Hepatocyte (in vitro differentiated cells): ENCODE measurements at regions not wholly inside any gene's neighbourhood (a gene's known extent, or its start where the extent isn't known, plus 50 kb on each side); places are given as distances from the start of the nearest gene placed in this dataset.

Experiments used
- DNase-seq: peaks from one replicate; pipeline ENCODE4 v3.0.0-alpha.2; 2016; ENCODE audit warnings: low spot score
- H2AFZ ChIP-seq: fragments of 200-600 bp; sonication (generic); 2 replicates; pipeline ENCODE4 v1.6.0; 2016; ENCODE audit warnings: antibody characterized with exemption, mild to moderate bottlenecking
- H3K27ac ChIP-seq: fragments of 200-600 bp; sonication (generic); 2 replicates; pipeline ENCODE4 v1.5.1; 2016; ENCODE audit warnings: mild to moderate bottlenecking
- H3K27me3 ChIP-seq: fragments of 200-600 bp; sonication (generic); 2 replicates; pipeline ENCODE4 v1.6.1; 2016
- H3K36me3 ChIP-seq: fragments of 200-600 bp; sonication (generic); replicated peaks from 2 replicates; pipeline ENCODE4 v1.5.1; 2016; ENCODE audit warnings: low read depth; ENCODE audit not compliant: insufficient read depth
- H3K4me1 ChIP-seq: fragments of 200-600 bp; sonication (generic); 2 replicates; pipeline ENCODE4 v1.5.1; 2016; ENCODE audit warnings: mild to moderate bottlenecking, moderate library complexity; ENCODE audit not compliant: insufficient read depth
- H3K4me2 ChIP-seq: fragments of 200-600 bp; sonication (generic); 2 replicates; pipeline ENCODE4 v1.6.0; 2016
- H3K4me3 ChIP-seq: fragments of 200-600 bp; sonication (generic); 2 replicates; pipeline ENCODE4 v1.5.1; 2016; ENCODE audit warnings: mild to moderate bottlenecking
- H3K79me2 ChIP-seq: fragments of 200-600 bp; sonication (generic); 2 replicates; pipeline ENCODE4 v1.6.0; 2017; ENCODE audit warnings: mild to moderate bottlenecking
- H3K9me2 ChIP-seq: fragments of 200-600 bp; sonication (generic); replicated peaks from 2 replicates; pipeline ENCODE4 v1.6.0; 2017; ENCODE audit warnings: mild to moderate bottlenecking; ENCODE audit not compliant: insufficient read depth
- H3K9me3 ChIP-seq: fragments of 200-600 bp; sonication (generic); 2 replicates; pipeline ENCODE4 v1.5.1; 2016; ENCODE audit warnings: low read depth, mild to moderate bottlenecking
- H4K20me1 ChIP-seq: fragments of 200-600 bp; sonication (generic); 2 replicates; pipeline ENCODE4 v1.6.0; 2016; ENCODE audit warnings: mild to moderate bottlenecking; ENCODE audit not compliant: insufficient read depth, poor library complexity, severe bottlenecking
- CTCF ChIP-seq: fragments of 200-600 bp; sonication (generic); IDR thresholded peaks from 2 replicates; pipeline ENCODE4 v1.5.1; 2016; ENCODE audit warnings: antibody characterized with exemption, mild to moderate bottlenecking; ENCODE audit not compliant: poor library complexity
- EZH2 ChIP-seq: fragments of 200-600 bp; sonication (generic); IDR thresholded peaks from 2 replicates; pipeline ENCODE4 v1.6.1; 2016; ENCODE audit warnings: antibody characterized with exemption, mild to moderate bottlenecking, borderline replicate concordance
- EZH2phosphoT487 ChIP-seq: fragments of 200-600 bp; sonication (generic); IDR thresholded peaks from one replicate; pipeline ENCODE4 v1.6.1; 2018; ENCODE audit warnings: antibody characterized with exemption, mild to moderate bottlenecking, low read depth, moderate library complexity; ENCODE audit not compliant: unreplicated experiment, severe bottlenecking
- WGBS: methylation state at CpG from one replicate; pipeline ENCODE4 v1.1.6; 2016; ENCODE audit warnings: low lambda C conversion rate; ENCODE audit errors: missing lambda C conversion rate; 5-methylcytosine and 5-hydroxymethylcytosine counted together

DNA sequence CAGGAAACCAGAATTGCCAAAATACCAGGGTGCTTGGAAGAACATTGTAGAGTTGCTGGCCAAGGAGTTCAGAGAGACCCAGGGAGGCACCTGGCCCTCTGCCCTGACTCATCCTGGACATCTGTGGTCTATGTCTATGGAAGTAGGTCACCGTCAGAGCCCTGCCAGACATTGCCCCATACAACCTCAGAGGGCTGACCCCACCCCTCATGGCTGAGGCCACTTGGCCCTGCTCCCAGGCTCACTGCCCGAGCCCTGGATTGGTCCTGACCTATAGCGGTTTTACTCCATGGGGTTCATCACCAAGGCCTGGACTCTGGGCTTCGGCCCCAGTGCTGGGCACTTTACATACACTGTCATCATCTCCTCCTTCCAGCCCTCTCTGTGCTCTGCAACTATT, 233.1 kb downstream of the PTPRU start:
- Histone ChIP-seq H3K4me3 (no peak overlapping the region), H3K4me2 (no peak overlapping the region), H3K27ac (no peak overlapping the region), H3K4me1 (peaks cover 31% of the 10 kb centered on the region), H3K79me2 (no peaks in the 10 kb centered on the region), H2AFZ (no peak overlapping the region), H3K9me3 (no peaks in the 10 kb centered on the region), H3K27me3 (no peaks in the 10 kb centered on the region), H4K20me1 (no peaks in the 10 kb centered on the region), H3K9me2 (no peaks in the 10 kb centered on the region), H3K36me3 (no peaks in the 10 kb centered on the region)
- 67% methylated on average over 4 of the region's 4 CpGs for WGBS
- TF ChIP-seq CTCF: no peak
- no peak for TF ChIP-seq EZH2phosphoT487
- DNase-seq: no peak

DNA sequence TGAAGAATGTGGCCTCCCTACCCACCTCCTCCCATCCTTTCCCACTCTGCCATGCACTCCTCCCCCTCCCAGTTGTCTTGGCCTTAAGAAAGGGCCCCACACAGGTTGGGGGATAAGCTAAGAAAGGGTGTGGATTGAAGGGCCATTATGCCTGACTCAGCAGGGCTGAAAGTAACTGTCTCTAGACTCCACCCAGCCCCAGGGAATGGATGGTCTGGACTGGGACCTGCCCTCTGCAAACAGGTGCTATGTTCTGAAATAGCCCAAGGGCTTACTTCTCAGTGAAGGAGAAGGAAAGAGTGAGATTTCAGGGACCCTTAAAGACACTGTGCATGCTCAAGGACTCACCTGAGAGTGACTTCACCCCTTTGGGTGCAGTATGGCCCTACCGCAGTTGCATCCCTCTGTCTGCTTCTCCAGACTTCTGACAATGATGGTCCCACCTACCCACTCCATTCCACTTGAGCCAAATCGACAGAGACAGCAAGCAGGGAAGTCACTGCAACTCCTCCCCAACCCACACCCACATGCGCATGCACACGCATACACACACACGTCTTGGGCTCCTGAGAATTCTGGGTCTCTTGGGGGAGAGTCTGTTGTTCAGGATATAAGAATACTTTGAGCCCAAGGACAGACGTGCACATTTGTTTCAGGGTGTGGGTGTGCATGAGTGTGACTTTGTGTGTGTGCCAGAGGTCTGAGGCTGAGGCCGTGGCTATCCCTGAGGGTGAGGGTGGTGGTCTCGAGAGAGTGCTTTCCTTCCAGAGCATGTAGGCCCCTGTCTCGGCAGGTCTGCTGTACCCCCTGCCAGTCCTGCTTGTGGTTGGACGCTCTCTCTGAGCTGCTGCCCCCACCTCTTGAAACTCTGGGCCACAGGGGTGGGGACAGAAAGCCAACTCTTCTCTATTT, 231.9 kb downstream of the PTPRU start:
- Histone ChIP-seq H3K79me2 (no peaks in the 10 kb centered on the region), H3K9me3 (no peaks in the 10 kb centered on the region), H2AFZ (no peak overlapping the region), H3K4me3 (no peak overlapping the region), H3K9me2 (no peaks in the 10 kb centered on the region), H4K20me1 (no peaks in the 10 kb centered on the region), H3K36me3 (no peaks in the 10 kb centered on the region), H3K27ac (no peak overlapping the region), H3K4me2 (no peak overlapping the region), H3K4me1 (peaks cover 20% of the 10 kb centered on the region), H3K27me3 (no peaks in the 10 kb centered on the region)
- TF ChIP-seq EZH2phosphoT487 (no peak), CTCF (no peak), EZH2 (no peak)
- WGBS: 66% methylated on average over 10 of the region's 10 CpGs
- DNase-seq: no peak

GRCh38 chr1:29466258-29466657, 229.9 kb downstream of the PTPRU start:
- DNase-seq: no peak

More at GRCh38 chr1:29466258-29466657, 229.9 kb downstream of the PTPRU start:
- Histone ChIP-seq H3K9me3 (no peaks in the 10 kb centered on the region), H3K9me2 (no peaks in the 10 kb centered on the region), H3K36me3 (no peaks in the 10 kb centered on the region), H3K79me2 (no peaks in the 10 kb centered on the region), H2AFZ (no peak overlapping the region), H3K27me3 (no peaks in the 10 kb centered on the region), H3K4me1 (peaks cover 5% of the 10 kb centered on the region), H3K27ac (no peak overlapping the region), H3K4me2 (no peak overlapping the region), H3K4me3 (no peak overlapping the region), H4K20me1 (no peaks in the 10 kb centered on the region)
- TF ChIP-seq EZH2phosphoT487 (no peak), CTCF (no peak)
- WGBS: 84% methylated on average over 3 of the region's 3 CpGs
